Cardiac muscle cell (in vitro differentiated cells and primary cell): ENCODE measurements at regions not wholly inside any gene's neighbourhood (a gene's known extent, or its start where the extent isn't known, plus 50 kb on each side); places are given as distances from the start of the nearest gene placed in this dataset.

ENCODE experiments used
- DNase-seq, 2 donors: peaks; one replicate each; pipeline versions ENCODE4 v3.0.0 to v3.0.0-alpha.2; 2010 to 2017; ENCODE audit warnings: low read depth in 1 of 2, low spot score in 1 of 2
- H3K27ac ChIP-seq: fragments of 200-600 bp; sonication (generic); 2 replicates; pipeline ENCODE4 v1.5.1; 2016
- H3K27me3 ChIP-seq: fragments of 200-600 bp; sonication (generic); 2 replicates; pipeline ENCODE4 v1.6.0; 2016; ENCODE audit warnings: control low read depth
- H3K36me3 ChIP-seq: fragments of 200-600 bp; sonication (generic); 2 replicates; pipeline ENCODE4 v1.5.1; 2016; ENCODE audit warnings: control low read depth
- H3K4me1 ChIP-seq: fragments of 200-600 bp; sonication (generic); 2 replicates; pipeline ENCODE4 v1.8.1; 2017; ENCODE audit warnings: low read depth, mild to moderate bottlenecking, mixed run types
- H3K4me3 ChIP-seq: fragments of 200-600 bp; sonication (generic); 2 replicates; pipeline ENCODE4 v1.5.1; 2016; ENCODE audit warnings: mild to moderate bottlenecking
- H3K9me3 ChIP-seq: fragments of 200-600 bp; sonication (generic); 2 replicates; pipeline ENCODE4 v1.5.1; 2017; ENCODE audit warnings: low read depth, mild to moderate bottlenecking, control low read depth
- CTCF ChIP-seq: IDR thresholded peaks from 2 replicates; pipeline ENCODE4 v1.5.1; 2012; ENCODE audit warnings: low read depth, mild to moderate bottlenecking, low read length

- Histone ChIP-seq H3K9me3 (no peaks in the 10 kb centered on the region), H3K36me3 (no peaks in the 10 kb centered on the region), H3K4me1 (no peaks in the 10 kb centered on the region), H3K4me3 (no peak overlapping the region), H3K27ac (no peak overlapping the region), H3K27me3 (no peaks in the 10 kb centered on the region)
- TF ChIP-seq CTCF: no peak
- peak in 1 of 2 donors; percentile 7 for DNase-seq
Measured at GRCh38 chr6:144696610-144697368, 411.7 kb downstream of the UTRN start.

- no peak for TF ChIP-seq CTCF
- Histone ChIP-seq H3K4me1 (no peaks in the 10 kb centered on the region), H3K4me3 (no peak overlapping the region), H3K27me3 (no peaks in the 10 kb centered on the region), H3K27ac (no peak overlapping the region), H3K9me3 (no peaks in the 10 kb centered on the region), H3K36me3 (no peaks in the 10 kb centered on the region)
- no peak for DNase-seq
Measured at GRCh38 chr6:144697369-144697760, 412.2 kb downstream of the UTRN start.

- Histone ChIP-seq H3K4me1 (no peaks in the 10 kb centered on the region), H3K4me3 (no peak overlapping the region), H3K9me3 (no peaks in the 10 kb centered on the region), H3K36me3 (no peaks in the 10 kb centered on the region), H3K27me3 (no peaks in the 10 kb centered on the region), H3K27ac (no peak overlapping the region)
- TF ChIP-seq CTCF: no peak
- DNase-seq: no peak
Measured at GRCh38 chr6:144697801-144698200, 412.7 kb downstream of the UTRN start.

- Histone ChIP-seq H3K27ac (no peak overlapping the region), H3K9me3 (no peaks in the 10 kb centered on the region), H3K27me3 (no peaks in the 10 kb centered on the region), H3K4me3 (no peak overlapping the region), H3K4me1 (no peaks in the 10 kb centered on the region), H3K36me3 (no peaks in the 10 kb centered on the region)
- no peak for DNase-seq
- TF ChIP-seq CTCF: no peak
Measured at GRCh38 chr6:144702781-144703180, 417.6 kb downstream of the UTRN start.

GRCh38 chr6:144710207-144710606 is 425.1 kb downstream of the UTRN start:
- no peak for TF ChIP-seq CTCF
- no peaks in the 10 kb centered on the region for H3K27me3 ChIP-seq
- no peaks in the 10 kb centered on the region for H3K4me1 ChIP-seq
- no peaks in the 10 kb centered on the region for H3K36me3 ChIP-seq
- H3K27ac ChIP-seq: no peak overlapping the region
- no peaks in the 10 kb centered on the region for H3K9me3 ChIP-seq
- H3K4me3 ChIP-seq: no peak overlapping the region
- peak in 1 of 2 donors; percentile 73 for DNase-seq
